Right renal pelvis (tissue), 4 donors: ENCODE measurements at regions not wholly inside any gene's neighbourhood (a gene's known extent, or its start where the extent isn't known, plus 50 kb on each side); places are given as distances from the start of the nearest gene placed in this dataset.
A peak's percentile ranks its signal among the peaks of the same experiment; 100 is the strongest.
"Not testable (repeated sequence)": the region's sequence is repeated elsewhere in the genome, so short reads cannot be mapped to it uniquely, and the experiment has no call there.

Experiments used
- DNase-seq, 4 donors: peaks; one replicate each; pipeline ENCODE4 v3.0.0-alpha.2; 2013; ENCODE audit warnings: low read depth in 4 of 4, low spot score in 3 of 4, missing footprints in 1 of 4

GRCh38 chr3:157921811-157922210 is 184.4 kb downstream of the SHOX2 start:
- no peak for DNase-seq

- DNase-seq, result no peak
Observed at GRCh38 chr3:157920822-157921700, 185.2 kb downstream of the SHOX2 start.

- DNase-seq, result no peak
Observed at GRCh38 chr3:157919319-157919887, 186.8 kb downstream of the SHOX2 start.

GRCh38 chr3:157918402-157918801 is 187.8 kb downstream of the SHOX2 start:
- DNase-seq, result no peak

GRCh38 chr3:157916672-157917071 is 189.5 kb downstream of the SHOX2 start:
- DNase-seq, result no peak

- no peak for DNase-seq
Observed at GRCh38 chr3:157914882-157915281, 191.3 kb downstream of the SHOX2 start.

- peak; percentile 7 to 33 (median 21) for DNase-seq
Observed at GRCh38 chr3:157913741-157914150, 192.5 kb downstream of the SHOX2 start.

GRCh38 chr3:157912514-157913451 is 193.4 kb downstream of the SHOX2 start:
- no peak for DNase-seq

GRCh38 chr3:157906627-157907026 is 199.6 kb downstream of the SHOX2 start:
- DNase-seq, result no peak

GRCh38 chr3:157905885-157906284 is 200.3 kb downstream of the SHOX2 start:
- no peak for DNase-seq

GRCh38 chr3:157902680-157903079 is 203.5 kb downstream of the SHOX2 start:
- DNase-seq, result not testable (repeated sequence)

- DNase-seq, result no peak
Observed at GRCh38 chr3:157888040-157888439, 218.2 kb downstream of the SHOX2 start.

- no peak for DNase-seq
Observed at GRCh38 chr3:157876556-157876955, 229.7 kb downstream of the SHOX2 start.

- no peak for DNase-seq
Observed at GRCh38 chr3:157872902-157873301, 233.3 kb downstream of the SHOX2 start.

- no peak for DNase-seq
Observed at GRCh38 chr3:157871838-157872460, 234.3 kb downstream of the SHOX2 start.

GRCh38 chr3:157871248-157871647 is 235.0 kb downstream of the SHOX2 start:
- no peak for DNase-seq

- no peak for DNase-seq
Observed at GRCh38 chr3:157868946-157869345, 237.3 kb downstream of the SHOX2 start.

GRCh38 chr3:157868196-157868595 is 238.0 kb downstream of the SHOX2 start:
- no peak for DNase-seq

- DNase-seq, result no peak
Observed at GRCh38 chr3:157865352-157866000, 240.7 kb downstream of the SHOX2 start.
